Lower lobe of right lung (tissue), 2 donors: ENCODE measurements at regions not wholly inside any gene's neighbourhood (a gene's known extent, or its start where the extent isn't known, plus 50 kb on each side); places are given as distances from the start of the nearest gene placed in this dataset.

Experiments used
- ATAC-seq, 2 donors: fragments of 200-7000 bp; cut with Tn5 transposase; one replicate each; pipeline ENCODE4 v1.9.1; 2020 to 2022; ENCODE audit warnings: mild to moderate bottlenecking in 2 of 2, moderate library complexity in 2 of 2
- DNase-seq: peaks from one replicate; pipeline ENCODE4 v3.0.0-alpha.2; 2020
- H3K27ac ChIP-seq: fragments of 200-600 bp; one replicate; pipeline ENCODE4 v1.8.0; 2022
- H3K27me3 ChIP-seq: fragments of 200-600 bp; one replicate; pipeline ENCODE4 v1.8.0; 2022; ENCODE audit warnings: low read depth
- H3K36me3 ChIP-seq: fragments of 200-600 bp; one replicate; pipeline ENCODE4 v1.8.0; 2022; ENCODE audit warnings: mild to moderate bottlenecking
- H3K4me1 ChIP-seq: fragments of 200-600 bp; one replicate; pipeline ENCODE4 v1.8.0; 2022
- H3K4me3 ChIP-seq: fragments of 200-600 bp; one replicate; pipeline ENCODE4 v1.8.0; 2022; ENCODE audit warnings: mild to moderate bottlenecking
- H3K9me3 ChIP-seq: fragments of 200-600 bp; one replicate; pipeline ENCODE4 v1.8.0; 2022
- CTCF ChIP-seq: fragments of 200-600 bp; IDR thresholded peaks from one replicate; pipeline ENCODE4 v1.8.0; 2022; ENCODE audit warnings: antibody characterized with exemption, mild to moderate bottlenecking
- intact Hi-C: fragments of 100-400 bp; cut with DNase I; formaldehyde crosslinking; loops from one replicate; pipeline ENCODE4 v1.11.0; 2022
- donor health status: DM: no; HTN: yes; CAD: no; lungs with severe emphysema.

GRCh38 chr5:1681955-1682354 lies 117.7 kb downstream of the MRPL36 start:
- H3K27ac ChIP-seq, result no peak overlapping the region
- H3K4me3 ChIP-seq, result no peak overlapping the region
- H3K4me1 ChIP-seq, result no peaks in the 10 kb centered on the region
- peaks cover 12% of the 10 kb centered on the region for H3K9me3 ChIP-seq
- no peaks in the 10 kb centered on the region for H3K36me3 ChIP-seq
- ATAC-seq, result no peak
- TF ChIP-seq CTCF, result no peak
- no peaks in the 10 kb centered on the region for H3K27me3 ChIP-seq
- intact Hi-C loops, result no loop called here
- no peak for DNase-seq

- ATAC-seq (no peak), DNase-seq (no peak)
- Histone ChIP-seq H3K9me3 (peaks cover under 1% of the 10 kb centered on the region), H3K27ac (no peak overlapping the region), H3K27me3 (peaks cover 40% of the 10 kb centered on the region), H3K36me3 (no peaks in the 10 kb centered on the region), H3K4me3 (no peak overlapping the region), H3K4me1 (no peaks in the 10 kb centered on the region)
- TF ChIP-seq CTCF, result no peak
- intact Hi-C loops, result no loop called here
Measured at GRCh38 chr5:1673042-1673677, 126.5 kb downstream of the MRPL36 start.

GRCh38 chr5:1672396-1672795 lies 127.2 kb downstream of the MRPL36 start:
- Histone ChIP-seq H3K4me3 (no peak overlapping the region), H3K4me1 (no peaks in the 10 kb centered on the region), H3K36me3 (no peaks in the 10 kb centered on the region), H3K27ac (no peak overlapping the region), H3K27me3 (peaks cover 47% of the 10 kb centered on the region), H3K9me3 (no peaks in the 10 kb centered on the region)
- no peak for TF ChIP-seq CTCF
- intact Hi-C loops, result no loop called here
- no peak for ATAC-seq
- no peak for DNase-seq

GRCh38 chr5:1671351-1671750 lies 128.3 kb downstream of the MRPL36 start:
- no peaks in the 10 kb centered on the region for H3K9me3 ChIP-seq
- H3K27ac ChIP-seq, result no peak overlapping the region
- ATAC-seq, result no peak
- H3K4me1 ChIP-seq, result no peaks in the 10 kb centered on the region
- no peak for DNase-seq
- no peaks in the 10 kb centered on the region for H3K36me3 ChIP-seq
- H3K27me3 ChIP-seq, result peaks cover 56% of the 10 kb centered on the region
- intact Hi-C loops, result no loop called here
- no peak for TF ChIP-seq CTCF
- H3K4me3 ChIP-seq, result no peak overlapping the region

- DNase-seq, result no peak
- Histone ChIP-seq H3K27me3 (peaks cover 66% of the 10 kb centered on the region), H3K27ac (no peak overlapping the region), H3K36me3 (no peaks in the 10 kb centered on the region), H3K4me3 (no peak overlapping the region), H3K4me1 (no peaks in the 10 kb centered on the region), H3K9me3 (no peaks in the 10 kb centered on the region)
- no peak for TF ChIP-seq CTCF
- ATAC-seq, result no peak
- intact Hi-C loops, result no loop called here
Measured at GRCh38 chr5:1670351-1670750, 129.3 kb downstream of the MRPL36 start.
